ENCODE measurements at regions not wholly inside any gene's neighbourhood (a gene's known extent, or its start where the extent isn't known, plus 50 kb on each side); places are given as distances from the start of the nearest gene placed in this dataset.

DNA sequence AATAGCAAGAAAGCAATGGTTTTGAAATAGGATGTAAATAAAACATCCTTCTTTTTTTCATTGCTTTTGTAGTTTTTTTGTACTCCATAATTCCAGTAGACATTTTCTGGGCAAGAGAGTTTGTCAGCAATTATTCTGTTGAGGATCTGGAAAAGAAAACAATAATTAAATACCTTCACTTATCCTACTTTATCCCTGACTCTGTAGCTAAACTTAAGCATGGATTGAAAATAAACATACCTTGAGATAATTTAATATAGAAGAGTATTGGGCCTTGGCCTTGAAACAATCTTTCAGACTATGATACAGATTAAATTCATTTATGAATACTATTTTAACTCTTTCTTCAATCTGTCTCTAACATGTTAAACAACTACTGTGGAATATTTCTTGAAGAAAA lies 321.2 kb downstream of the CHRM3 start:
- no peaks in the 10 kb centered on the region for H3K4me1 ChIP-seq (ENCODE audit: insufficient read depth)
- H3K27me3 ChIP-seq: no peaks in the 10 kb centered on the region
- H3K4me2 ChIP-seq: no peak overlapping the region

DNA sequence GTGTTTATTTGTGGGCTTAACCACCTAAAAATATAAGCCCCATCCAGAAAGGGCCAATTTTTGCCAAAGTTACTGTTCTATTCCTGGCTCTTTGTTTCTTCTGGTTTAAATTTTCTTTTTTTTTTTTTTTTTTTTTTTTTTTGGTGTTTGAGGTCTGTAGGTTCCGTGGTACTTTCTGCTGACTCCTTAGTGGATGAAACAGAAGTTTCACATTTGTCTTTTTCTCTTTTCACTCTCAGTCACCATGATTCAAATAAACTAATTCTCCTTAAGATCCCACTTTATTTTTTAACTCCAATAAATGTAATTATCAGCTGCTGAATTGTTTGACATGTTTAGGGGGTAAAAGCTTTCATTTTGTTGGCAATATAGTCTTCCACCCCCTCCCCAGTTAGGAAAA lies 322.3 kb downstream of the CHRM3 start:
- 91% methylated on average over 1 of the region's 1 CpG for WGBS (ENCODE audit: low lambda C conversion rate, missing lambda C conversion rate)

More for the DNA sequence above, 321.2 kb downstream of the CHRM3 start:
- Histone ChIP-seq H3K79me2 (no peaks in the 10 kb centered on the region), H3K36me3 (replicated peaks; ENCODE audit: insufficient read depth, low read depth) (no peaks in the 10 kb centered on the region), H3K4me3 (no peak overlapping the region), H3K27ac (no peak overlapping the region), H3K9me2 (replicated peaks; ENCODE audit: insufficient read depth) (no peaks in the 10 kb centered on the region), H3K9me3 (ENCODE audit: low read depth) (no peaks in the 10 kb centered on the region), H2AFZ (no peak overlapping the region), H4K20me1 (ENCODE audit: insufficient read depth, poor library complexity, severe bottlenecking) (no peaks in the 10 kb centered on the region)
- TF ChIP-seq, protein P1, sequence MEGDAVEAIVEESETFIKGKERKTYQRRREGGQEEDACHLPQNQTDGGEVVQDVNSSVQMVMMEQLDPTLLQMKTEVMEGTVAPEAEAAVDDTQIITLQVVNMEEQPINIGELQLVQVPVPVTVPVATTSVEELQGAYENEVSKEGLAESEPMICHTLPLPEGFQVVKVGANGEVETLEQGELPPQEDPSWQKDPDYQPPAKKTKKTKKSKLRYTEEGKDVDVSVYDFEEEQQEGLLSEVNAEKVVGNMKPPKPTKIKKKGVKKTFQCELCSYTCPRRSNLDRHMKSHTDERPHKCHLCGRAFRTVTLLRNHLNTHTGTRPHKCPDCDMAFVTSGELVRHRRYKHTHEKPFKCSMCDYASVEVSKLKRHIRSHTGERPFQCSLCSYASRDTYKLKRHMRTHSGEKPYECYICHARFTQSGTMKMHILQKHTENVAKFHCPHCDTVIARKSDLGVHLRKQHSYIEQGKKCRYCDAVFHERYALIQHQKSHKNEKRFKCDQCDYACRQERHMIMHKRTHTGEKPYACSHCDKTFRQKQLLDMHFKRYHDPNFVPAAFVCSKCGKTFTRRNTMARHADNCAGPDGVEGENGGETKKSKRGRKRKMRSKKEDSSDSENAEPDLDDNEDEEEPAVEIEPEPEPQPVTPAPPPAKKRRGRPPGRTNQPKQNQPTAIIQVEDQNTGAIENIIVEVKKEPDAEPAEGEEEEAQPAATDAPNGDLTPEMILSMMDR (IDR thresholded peaks at IDR 0.05; ENCODE audit: poor library complexity): no peak
- TF ChIP-seq EZH2phosphoT487 (IDR thresholded peaks at IDR 0.05; ENCODE audit: low read depth, severe bottlenecking, unreplicated experiment): no peak
- no peak for TF ChIP-seq EZH2 (IDR thresholded peaks at IDR 0.05; ENCODE audit: borderline replicate concordance)
- DNase-seq (ENCODE audit: low spot score): no peak

DNA sequence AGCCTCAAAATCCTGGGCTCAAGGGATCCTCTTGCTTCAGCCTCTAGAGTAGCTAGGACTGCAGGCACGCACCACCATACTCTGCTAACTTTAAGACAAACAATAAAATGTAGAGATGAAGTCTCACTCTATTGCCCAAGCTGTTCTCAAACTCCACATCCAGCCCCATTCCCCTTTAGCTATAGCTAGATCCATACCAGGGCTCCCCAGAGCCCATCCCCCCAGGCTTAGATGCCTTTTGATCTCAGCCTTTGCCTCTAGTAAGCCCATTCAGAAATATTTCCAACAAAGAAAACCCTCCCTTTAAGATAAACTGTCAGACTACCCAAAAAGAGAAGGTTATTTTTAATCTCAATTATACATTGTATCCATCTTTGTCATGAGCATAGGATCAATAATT lies 325.4 kb downstream of the CHRM3 start:
- TF ChIP-seq, protein P1 (IDR thresholded peaks at IDR 0.05; ENCODE audit: poor library complexity): no peak
- TF ChIP-seq EZH2 (IDR thresholded peaks at IDR 0.05; ENCODE audit: borderline replicate concordance) (no peak), EZH2phosphoT487 (IDR thresholded peaks at IDR 0.05; ENCODE audit: low read depth, severe bottlenecking, unreplicated experiment) (no peak)
- Histone ChIP-seq H3K4me1 (ENCODE audit: insufficient read depth) (no peaks in the 10 kb centered on the region), H3K4me2 (no peak overlapping the region), H3K27ac (no peak overlapping the region), H2AFZ (no peak overlapping the region), H3K9me3 (ENCODE audit: low read depth) (no peaks in the 10 kb centered on the region), H3K36me3 (replicated peaks; ENCODE audit: insufficient read depth, low read depth) (no peaks in the 10 kb centered on the region), H3K4me3 (no peak overlapping the region), H3K27me3 (no peaks in the 10 kb centered on the region), H4K20me1 (ENCODE audit: insufficient read depth, poor library complexity, severe bottlenecking) (no peaks in the 10 kb centered on the region), H3K79me2 (no peaks in the 10 kb centered on the region), H3K9me2 (replicated peaks; ENCODE audit: insufficient read depth) (no peaks in the 10 kb centered on the region)
- 100% methylated on average over 1 of the region's 1 CpG for WGBS (ENCODE audit: low lambda C conversion rate, missing lambda C conversion rate)
- no peak for DNase-seq (ENCODE audit: low spot score)

More for the DNA sequence above, 322.3 kb downstream of the CHRM3 start:
- TF ChIP-seq EZH2 (IDR thresholded peaks at IDR 0.05; ENCODE audit: borderline replicate concordance): no peak
- no peak for TF ChIP-seq EZH2phosphoT487 (IDR thresholded peaks at IDR 0.05; ENCODE audit: low read depth, severe bottlenecking, unreplicated experiment)
- TF ChIP-seq, protein P1 (IDR thresholded peaks at IDR 0.05; ENCODE audit: poor library complexity): no peak
- no peak overlapping the region for H3K4me3 ChIP-seq
- H3K36me3 ChIP-seq (replicated peaks; ENCODE audit: insufficient read depth, low read depth): no peaks in the 10 kb centered on the region
- H3K9me2 ChIP-seq (replicated peaks; ENCODE audit: insufficient read depth): no peaks in the 10 kb centered on the region
- H3K79me2 ChIP-seq: no peaks in the 10 kb centered on the region
- no peaks in the 10 kb centered on the region for H3K9me3 ChIP-seq (ENCODE audit: low read depth)
- no peaks in the 10 kb centered on the region for H3K27me3 ChIP-seq
- no peaks in the 10 kb centered on the region for H4K20me1 ChIP-seq (ENCODE audit: insufficient read depth, poor library complexity, severe bottlenecking)
- no peak overlapping the region for H2AFZ ChIP-seq
- H3K4me1 ChIP-seq (ENCODE audit: insufficient read depth): no peaks in the 10 kb centered on the region
- no peak for DNase-seq (ENCODE audit: low spot score)
- no peak overlapping the region for H3K4me2 ChIP-seq
- H3K27ac ChIP-seq: no peak overlapping the region

Data from hepatocyte (in vitro differentiated cells).